GM12878 (cell line): ENCODE measurements at regions not wholly inside any gene's neighbourhood (a gene's known extent, or its start where the extent isn't known, plus 50 kb on each side); places are given as distances from the start of the nearest gene placed in this dataset. TPM values are rescaled to one million over a fixed set of nuclear protein-coding genes. Genes with fewer than 3 reads are reported as not detected.

Experiments
- microRNA-seq: library from miRNA; unstranded; fragments of <30 nt; microRNA quantifications from one replicate; pipeline ENCODE4, GENCODE V29; 2018
- small RNA-seq: library from RNA; depleted of rRNA; stranded (forward); fragments of <200 nt; gene quantifications from one replicate; pipeline ENCODE3, GENCODE V24; 2014

Small RNA genes in the stretch of these regions (microRNA-seq; reads per million reads assigned to microRNA genes)
- gene MIR6724-3: not detected
- gene MIR6724-4: not detected

Small RNA genes in the stretch of these regions (small RNA-seq; reads per million reads assigned to genes)
- not detected for gene MIR6724-3
- gene MIR6724-4: not detected
- not detected for gene RF01518
- gene RNA5-8SN2: not detected
